ENCODE measurements at regions not wholly inside any gene's neighbourhood (a gene's known extent, or its start where the extent isn't known, plus 50 kb on each side); places are given as distances from the start of the nearest gene placed in this dataset.

DNA sequence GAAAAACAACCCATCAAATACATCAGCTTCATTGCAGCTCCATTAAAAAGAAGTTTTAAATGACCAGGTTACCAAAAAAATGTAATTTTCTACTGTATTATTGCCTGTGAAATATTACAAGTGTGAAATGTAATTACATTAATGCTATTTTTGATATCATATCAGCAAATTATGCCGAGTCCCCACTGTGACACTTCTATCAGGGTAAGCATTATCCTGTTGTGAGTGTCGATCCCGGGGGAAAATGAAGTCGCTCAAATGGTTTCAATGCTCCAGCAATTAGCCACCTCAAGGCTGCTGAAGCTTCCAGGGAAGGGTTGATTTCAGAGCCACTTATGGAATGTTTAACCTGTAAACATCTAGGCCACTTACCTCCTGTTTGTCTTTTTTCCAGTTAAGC, 70.4 kb downstream of the RCN1 start:
- DNase-seq = no peak

DNA sequence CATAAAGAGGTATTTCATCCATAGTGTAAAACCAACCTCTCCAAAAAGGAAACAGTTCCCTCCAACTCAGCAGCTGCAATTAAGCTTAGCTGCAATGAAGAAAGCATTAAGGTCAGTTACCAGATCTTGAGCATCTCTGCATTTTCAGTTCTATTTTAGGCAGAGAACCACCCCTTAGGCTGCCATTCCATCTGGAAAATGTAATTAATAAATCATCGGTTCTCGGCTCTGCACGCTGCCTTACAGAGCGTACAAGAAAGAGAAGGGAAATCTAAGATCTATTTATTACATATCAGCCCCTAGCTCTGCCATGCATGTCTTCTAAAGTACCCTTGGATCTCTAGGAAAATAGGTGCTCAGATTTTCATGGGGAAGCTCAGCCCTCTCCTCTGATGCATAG, 71.5 kb downstream of the RCN1 start:
- DNase-seq = no peak

GRCh38 chr11:32162906-32163305, 72.0 kb downstream of the RCN1 start:
- DNase-seq = no peak

- DNase-seq = no peak
These were observed 72.7 kb downstream of the RCN1 start for GRCh38 chr11:32163557-32163956.

GRCh38 chr11:32164836-32165235, 74.0 kb downstream of the RCN1 start:
- no peak for DNase-seq

GRCh38 chr11:32168924-32169323, 78.0 kb downstream of the RCN1 start:
- no peak for DNase-seq

GRCh38 chr11:32171445-32171844, 80.6 kb downstream of the RCN1 start:
- no peak for DNase-seq

- DNase-seq = no peak
These were observed 81.4 kb downstream of the RCN1 start for GRCh38 chr11:32172041-32172847.

GRCh38 chr11:32172848-32173834, 82.3 kb downstream of the RCN1 start:
- DNase-seq = peak; percentile 4

DNA sequence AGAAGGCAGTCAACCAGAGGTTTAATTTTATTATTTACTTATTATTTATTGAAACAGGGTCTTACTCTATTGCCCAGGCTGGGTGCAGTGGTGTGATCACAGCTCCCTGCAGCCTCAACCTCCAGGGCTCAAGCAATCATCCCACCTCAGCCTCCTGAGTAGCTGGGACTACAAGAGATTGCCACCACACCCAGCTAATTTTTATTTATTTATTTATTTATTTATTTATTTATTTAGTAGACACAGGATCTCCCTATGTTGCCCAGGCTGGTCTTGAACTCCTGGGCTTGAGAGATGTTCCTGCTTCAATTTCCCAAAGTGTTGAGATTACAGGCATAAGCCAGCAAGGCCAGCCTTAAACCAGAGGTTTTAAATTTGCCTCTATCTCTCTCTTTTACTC, 83.1 kb downstream of the RCN1 start:
- no peak for DNase-seq

DNA sequence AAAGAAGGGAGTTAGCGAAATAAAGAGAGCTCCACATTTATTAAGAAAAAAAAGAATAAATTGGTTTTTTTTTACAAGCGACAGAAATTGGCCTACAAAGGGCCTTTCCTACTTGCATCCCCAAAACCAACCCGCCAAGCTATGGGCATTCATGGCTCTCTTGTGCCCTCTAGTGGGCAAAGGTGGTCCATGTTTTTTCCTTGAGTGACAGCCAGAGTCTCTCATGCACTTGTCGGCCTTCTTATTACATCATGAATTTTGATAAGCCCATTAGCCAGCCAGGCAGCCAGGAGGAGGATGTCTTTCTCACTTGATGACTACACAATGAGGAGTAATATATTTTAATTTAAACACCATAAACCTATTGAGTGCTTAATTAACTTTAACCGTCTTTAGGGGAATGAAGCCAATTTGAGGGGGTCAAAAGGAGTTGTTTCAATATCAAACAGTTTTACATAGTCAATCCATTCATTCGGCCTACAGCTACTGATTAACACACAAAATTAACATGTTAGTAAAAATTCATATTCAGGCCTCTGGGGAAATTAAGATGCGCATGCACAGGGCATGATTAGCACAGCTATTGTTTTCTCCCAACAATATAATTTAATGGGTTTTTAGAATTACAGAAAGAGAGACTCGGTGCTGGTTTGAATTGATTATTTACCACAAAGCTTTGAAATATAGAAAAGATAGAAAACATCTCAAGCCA, 85.5 kb downstream of the RCN1 start:
- DNase-seq = peak; percentile 64

- no peak for DNase-seq
These were observed 87.8 kb downstream of the RCN1 start for GRCh38 chr11:32178692-32179091.

- no peak for DNase-seq
These were observed 92.6 kb downstream of the RCN1 start for GRCh38 chr11:32183512-32183911.

DNA sequence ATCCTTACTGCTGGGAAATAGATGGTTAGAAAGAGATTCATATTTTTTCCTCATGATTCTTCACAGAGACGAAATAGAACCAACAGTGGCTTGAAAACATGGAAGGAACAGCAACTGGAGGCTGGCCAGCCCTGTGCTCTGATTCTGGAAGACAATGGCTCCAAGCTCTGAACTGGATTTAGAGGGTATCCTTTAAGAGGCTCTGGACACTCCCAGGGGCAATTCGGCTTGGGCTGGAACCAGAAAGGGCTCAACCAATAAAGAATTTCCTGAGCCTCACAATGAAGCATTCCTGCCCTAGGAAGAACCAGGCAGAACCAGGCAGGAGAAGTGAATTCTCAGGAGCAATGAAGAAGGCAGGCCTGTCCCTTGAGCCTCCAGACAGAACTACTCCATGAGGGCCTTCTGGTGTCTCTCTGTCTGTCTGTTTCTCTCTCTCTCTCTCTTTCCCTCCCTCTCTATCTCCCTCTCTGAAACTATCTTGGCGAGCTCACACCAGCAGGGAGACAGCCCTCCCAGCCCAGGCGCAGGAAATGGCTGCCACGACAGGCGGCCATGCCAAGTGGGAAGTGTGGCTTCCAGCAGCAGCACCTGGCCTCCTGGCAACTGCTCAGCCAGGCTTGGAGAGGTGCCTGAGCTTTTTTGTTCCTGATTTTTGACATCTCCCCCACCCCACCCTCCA, 93.3 kb downstream of the RCN1 start:
- no peak for DNase-seq

GRCh38 chr11:32184723-32185376, 94.0 kb downstream of the RCN1 start:
- no peak for DNase-seq

DNA sequence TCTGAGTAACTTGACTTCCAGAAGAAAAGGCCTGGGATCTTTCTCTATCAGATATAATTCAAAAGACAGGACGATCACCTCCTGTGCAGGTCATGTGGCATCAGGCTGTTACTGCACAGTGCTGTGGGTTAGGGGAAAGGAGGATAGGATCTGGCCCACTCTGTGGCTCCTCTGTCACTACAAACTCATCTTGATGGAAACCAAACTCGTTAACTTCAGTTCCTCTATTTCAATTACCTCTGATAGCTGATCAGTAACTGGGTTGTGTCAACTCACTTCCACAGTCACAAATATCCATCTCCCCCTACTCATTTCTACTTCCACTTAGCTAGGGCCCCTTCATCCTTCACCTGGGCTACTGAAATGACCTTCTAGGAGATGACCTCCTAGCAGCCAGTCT, 95.2 kb downstream of the RCN1 start:
- DNase-seq = no peak

- DNase-seq = no peak
These were observed 96.2 kb downstream of the RCN1 start for GRCh38 chr11:32187111-32187510.

DNA sequence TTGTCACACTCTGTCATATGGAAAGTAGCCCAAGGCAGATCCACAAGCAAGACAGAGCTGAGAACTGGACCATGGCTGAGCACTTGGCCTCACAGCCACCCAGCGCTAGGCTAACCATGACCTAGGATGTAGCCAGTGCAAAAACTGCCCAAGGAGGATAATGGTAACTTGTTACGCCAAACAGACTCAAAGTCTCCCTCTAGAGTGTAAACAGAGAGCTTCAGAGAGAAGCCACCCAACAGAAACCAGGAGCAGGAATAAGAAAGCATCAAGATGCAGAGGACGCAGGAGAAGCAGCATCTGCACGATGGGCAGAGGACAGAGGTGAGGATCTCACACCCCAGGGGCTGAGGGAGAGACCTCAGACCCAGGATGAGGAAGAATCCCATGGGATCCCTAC, 97.9 kb downstream of the RCN1 start:
- no peak for DNase-seq

DNA sequence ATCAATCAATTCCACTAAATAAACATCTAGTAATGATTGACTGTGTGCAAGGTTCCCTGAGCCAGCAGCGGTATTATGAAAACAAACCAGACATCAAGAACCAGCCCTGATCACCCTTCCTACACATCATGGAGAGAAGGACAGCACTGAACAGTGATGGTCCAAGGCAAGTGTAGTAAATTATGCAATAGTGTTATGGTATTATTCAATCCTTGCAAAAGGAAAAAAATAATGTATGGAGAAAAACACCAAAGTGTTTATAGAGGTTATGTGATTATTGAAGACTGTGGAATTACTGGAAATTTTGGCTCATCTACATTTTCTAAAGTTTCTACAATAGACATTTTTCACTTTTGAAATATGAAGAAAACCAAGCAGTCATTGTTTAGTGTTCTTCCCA, 105.3 kb downstream of the RCN1 start:
- DNase-seq = no peak

DNA sequence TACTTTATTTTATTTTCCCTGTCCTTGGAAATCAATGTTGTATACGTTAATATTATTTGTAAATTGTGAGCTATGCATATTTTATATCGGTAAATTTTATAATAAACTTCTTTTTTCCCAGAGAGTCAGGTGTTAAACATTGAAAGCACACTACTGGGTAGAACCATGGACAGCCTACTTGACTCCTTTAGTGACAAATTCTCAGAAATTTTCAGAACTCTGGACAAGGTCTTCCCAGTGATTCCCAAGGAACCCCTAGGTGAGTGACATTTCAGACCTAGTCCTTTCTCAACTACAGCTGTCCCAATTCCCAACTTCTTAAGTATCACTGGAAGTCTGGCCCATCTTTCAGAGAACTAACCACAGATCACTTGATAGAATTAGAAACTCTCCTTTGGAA, 107.2 kb downstream of the RCN1 start:
- DNase-seq = no peak

GRCh38 chr11:32200136-32200847, 109.4 kb downstream of the RCN1 start:
- no peak for DNase-seq

Data from stimulated activated CD4-positive, alpha-beta T cell treated with anti-CD3 and anti-CD28 coated beads, Interleukin-12 subunit alpha, Interleukin-12 subunit beta, amount 100 ng/mL, for 4 hours (primary cell).